ENCODE measurements at regions not wholly inside any gene's neighbourhood (a gene's known extent, or its start where the extent isn't known, plus 50 kb on each side); places are given as distances from the start of the nearest gene placed in this dataset.
"Not testable (repeated sequence)": the region's sequence is repeated elsewhere in the genome, so short reads cannot be mapped to it uniquely, and the experiment has no call there.

- no peak for DNase-seq (ENCODE audit: low read depth)
Observed at GRCh38 chr14:83828406-83828805, 1701.5 kb upstream of the FLRT2 start.

- no peak for DNase-seq (ENCODE audit: low read depth)
Observed at GRCh38 chr14:83830316-83830715, 1699.6 kb upstream of the FLRT2 start.

- DNase-seq (ENCODE audit: low read depth), result no peak
Observed at GRCh38 chr14:83838226-83838625, 1691.7 kb upstream of the FLRT2 start.

GRCh38 chr14:83842547-83842946 lies 1687.4 kb upstream of the FLRT2 start:
- no peak for DNase-seq (ENCODE audit: low read depth)

- no peak for DNase-seq (ENCODE audit: low read depth)
Observed at GRCh38 chr14:83847102-83847501, 1682.8 kb upstream of the FLRT2 start.

- no peak for DNase-seq (ENCODE audit: low read depth)
Observed at GRCh38 chr14:83850092-83850491, 1679.9 kb upstream of the FLRT2 start.

- DNase-seq (ENCODE audit: low read depth), result no peak
Observed at GRCh38 chr14:83856334-83856733, 1673.6 kb upstream of the FLRT2 start.

GRCh38 chr14:83860631-83861155 lies 1669.3 kb upstream of the FLRT2 start:
- no peak for DNase-seq (ENCODE audit: low read depth)

GRCh38 chr14:83863042-83863774 lies 1666.7 kb upstream of the FLRT2 start:
- no peak for DNase-seq (ENCODE audit: low read depth)

- no peak for DNase-seq (ENCODE audit: low read depth)
Observed at GRCh38 chr14:83864106-83864505, 1665.8 kb upstream of the FLRT2 start.

GRCh38 chr14:83867566-83868225 lies 1662.2 kb upstream of the FLRT2 start:
- DNase-seq (ENCODE audit: low read depth), result no peak

- no peak for DNase-seq (ENCODE audit: low read depth)
Observed at GRCh38 chr14:83870546-83871270, 1659.2 kb upstream of the FLRT2 start.

- DNase-seq (ENCODE audit: low read depth), result no peak
Observed at GRCh38 chr14:83873669-83874068, 1656.3 kb upstream of the FLRT2 start.

GRCh38 chr14:83874662-83875061 lies 1655.3 kb upstream of the FLRT2 start:
- DNase-seq (ENCODE audit: low read depth), result no peak

- DNase-seq (ENCODE audit: low read depth), result no peak
Observed at GRCh38 chr14:83883732-83884131, 1646.2 kb upstream of the FLRT2 start.

GRCh38 chr14:83885837-83886293 lies 1644.1 kb upstream of the FLRT2 start:
- no peak for DNase-seq (ENCODE audit: low read depth)

- DNase-seq (ENCODE audit: low read depth), result no peak
Observed at GRCh38 chr14:83887866-83888265, 1642.1 kb upstream of the FLRT2 start.

GRCh38 chr14:83893447-83893846 lies 1636.5 kb upstream of the FLRT2 start:
- DNase-seq (ENCODE audit: low read depth), result no peak

GRCh38 chr14:83894568-83894967 lies 1635.4 kb upstream of the FLRT2 start:
- no peak for DNase-seq (ENCODE audit: low read depth)

GRCh38 chr14:83898558-83898957 lies 1631.4 kb upstream of the FLRT2 start:
- not testable (repeated sequence) for DNase-seq (ENCODE audit: low read depth)

GRCh38 chr14:83899706-83900105 lies 1630.2 kb upstream of the FLRT2 start:
- DNase-seq (ENCODE audit: low read depth), result no peak

- no peak for DNase-seq (ENCODE audit: low read depth)
Observed at GRCh38 chr14:83905157-83905556, 1624.8 kb upstream of the FLRT2 start.

GRCh38 chr14:83908419-83908818 lies 1621.5 kb upstream of the FLRT2 start:
- DNase-seq (ENCODE audit: low read depth), result no peak
